Putamen (tissue), 1 donor: ENCODE measurements at regions not wholly inside any gene's neighbourhood (a gene's known extent, or its start where the extent isn't known, plus 50 kb on each side); places are given as distances from the start of the nearest gene placed in this dataset.

Experiments
- DNase-seq: peaks from one replicate; pipeline ENCODE4 v3.0.0-alpha.2; 2016; ENCODE audit warnings: low spot score

DNA sequence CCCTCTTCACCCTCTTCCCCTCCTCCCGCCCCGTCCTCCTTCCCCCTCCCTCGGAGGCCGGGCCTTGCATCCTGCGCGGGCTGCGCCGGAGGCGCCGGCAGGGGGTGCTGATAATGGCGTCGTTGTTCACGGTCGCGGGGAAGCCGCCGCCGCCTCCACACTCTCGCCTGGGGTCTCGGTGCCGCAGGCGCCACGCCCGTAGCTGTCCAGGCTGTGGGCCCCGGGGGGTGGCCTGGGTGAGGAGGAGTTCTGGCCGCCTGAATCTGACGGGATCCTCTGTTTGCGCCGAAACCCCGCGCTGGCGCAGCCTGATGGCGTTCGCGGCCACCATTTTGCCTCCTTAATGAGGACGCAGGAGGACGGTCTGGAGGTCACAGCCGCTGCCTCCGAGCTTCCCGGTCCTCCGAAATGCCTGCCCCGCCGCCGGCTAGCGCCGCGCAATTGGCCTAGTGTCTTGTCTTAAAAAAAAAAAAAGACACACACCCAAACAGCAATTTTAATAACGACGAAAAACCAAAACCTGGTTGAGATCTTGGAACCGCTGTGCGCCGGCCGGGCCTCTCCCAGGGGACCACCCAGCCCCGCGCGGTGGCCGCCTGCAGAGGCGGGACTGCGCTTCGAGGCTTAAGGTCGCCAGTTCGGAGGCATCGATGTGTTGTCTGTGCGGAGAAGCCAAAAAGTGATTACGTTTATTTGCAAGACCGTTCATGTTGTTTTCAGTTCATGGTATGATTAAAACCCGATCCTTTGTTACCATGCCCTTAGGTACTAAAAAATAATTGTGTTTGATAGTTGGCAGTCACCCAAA lies 106.6 kb upstream of the HNRNPU start:
- DNase-seq, result peak; percentile 99

DNA sequence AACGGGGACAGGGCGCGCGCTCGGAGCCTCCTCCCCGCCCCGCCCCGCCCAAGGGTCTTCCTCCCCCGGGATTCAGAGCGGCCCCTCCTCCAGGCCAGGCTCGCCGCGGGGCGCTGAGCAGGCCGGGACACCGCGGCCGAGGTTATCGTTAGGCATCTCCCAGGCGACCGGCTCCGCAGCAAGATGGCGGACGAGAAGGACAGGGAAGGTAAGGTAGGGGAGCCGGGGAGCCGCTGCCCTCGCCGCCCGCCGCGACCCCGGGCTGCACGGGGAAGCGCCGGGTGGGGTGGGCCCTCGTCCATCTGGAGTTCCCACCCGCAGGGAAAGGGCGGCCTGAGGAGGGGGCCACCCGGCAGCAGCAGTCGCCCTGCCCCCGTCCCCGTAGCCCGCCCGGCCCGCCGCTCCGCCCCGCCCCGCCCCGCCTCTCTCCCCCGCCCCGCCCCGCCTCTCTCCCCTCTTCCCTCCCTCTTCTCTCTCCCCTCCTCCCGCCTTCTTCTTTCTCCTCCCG lies 105.9 kb upstream of the HNRNPU start:
- no peak for DNase-seq

DNA sequence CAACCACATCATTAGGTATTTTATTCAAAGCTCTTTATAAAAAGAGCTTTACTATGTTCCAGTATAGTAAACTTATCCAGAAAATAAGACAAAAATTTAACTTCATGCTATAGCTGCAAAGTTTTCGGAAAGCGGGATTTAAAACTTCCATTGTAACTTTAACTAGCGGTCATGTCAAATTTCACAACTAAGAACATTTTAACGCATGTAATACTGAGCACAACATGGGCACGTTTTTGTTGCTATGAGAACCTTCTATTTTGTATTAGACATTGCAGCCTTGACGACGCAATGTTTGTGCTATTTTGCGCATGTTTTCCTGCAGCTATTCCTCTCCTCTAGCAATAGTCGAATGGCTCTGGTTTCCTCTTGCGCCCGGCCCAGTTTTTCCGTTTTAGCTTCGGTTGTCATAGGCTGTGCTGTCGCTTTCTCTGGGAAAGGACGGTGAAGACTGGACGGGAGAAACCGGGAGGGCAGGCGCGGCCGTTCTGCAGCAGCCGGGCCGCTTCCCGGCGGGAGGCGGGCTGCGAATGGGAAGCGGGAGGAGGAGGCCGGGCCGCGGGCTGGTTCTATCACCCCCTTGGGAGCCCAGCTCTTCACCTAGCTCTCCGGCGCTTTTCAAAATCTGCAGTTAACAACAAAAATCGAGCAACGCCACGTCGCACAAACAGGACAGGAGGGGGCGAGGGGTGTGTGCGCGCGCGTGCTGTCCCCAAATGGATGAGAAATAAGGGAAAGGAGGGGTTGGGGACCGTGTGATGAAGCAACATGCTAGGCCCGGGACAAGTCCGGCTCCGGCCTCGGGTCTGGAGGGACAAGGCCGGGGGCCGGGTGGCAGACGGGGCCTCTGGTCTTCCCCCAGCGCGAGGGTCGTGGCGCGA lies 105.3 kb upstream of the HNRNPU start:
- peak; percentile 84 for DNase-seq

DNA sequence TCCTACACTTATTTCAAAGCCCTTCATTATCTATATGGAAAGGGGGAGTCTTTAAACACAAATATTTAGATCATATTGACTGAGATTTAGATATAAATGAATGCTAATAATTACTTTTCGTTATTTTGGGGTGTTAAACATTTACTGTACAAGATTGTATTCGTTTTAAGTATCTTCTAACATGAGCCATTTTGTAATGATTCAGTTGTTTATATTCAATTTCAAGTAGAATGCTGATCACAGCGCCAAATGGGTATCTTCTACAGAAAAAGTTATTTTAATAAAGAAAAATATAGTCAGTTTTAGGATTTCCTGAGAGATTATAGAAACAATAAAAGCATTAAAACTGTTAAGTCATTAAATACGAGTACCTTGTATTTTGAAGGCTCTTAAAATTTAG lies 104.5 kb upstream of the HNRNPU start:
- no peak for DNase-seq

DNA sequence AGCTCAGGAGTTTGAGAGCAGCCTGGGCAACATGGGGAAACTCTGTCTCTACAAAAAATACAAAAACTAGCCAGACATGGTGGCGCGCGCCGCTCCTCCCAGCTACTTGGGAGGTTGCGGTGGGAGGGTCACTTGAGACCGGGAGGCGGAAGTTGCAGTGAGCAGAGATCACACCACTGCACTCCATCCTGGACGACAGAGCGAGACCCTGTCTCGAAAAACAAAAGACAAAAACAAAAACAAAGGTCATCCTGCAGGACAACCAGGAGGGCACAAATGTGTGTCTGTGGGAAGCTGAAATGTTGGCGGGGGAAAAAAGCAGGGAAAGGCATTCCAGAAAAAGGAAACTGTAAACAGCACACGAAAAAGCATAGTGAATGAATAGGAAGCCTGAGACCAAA lies 104.1 kb upstream of the HNRNPU start:
- no peak for DNase-seq

DNA sequence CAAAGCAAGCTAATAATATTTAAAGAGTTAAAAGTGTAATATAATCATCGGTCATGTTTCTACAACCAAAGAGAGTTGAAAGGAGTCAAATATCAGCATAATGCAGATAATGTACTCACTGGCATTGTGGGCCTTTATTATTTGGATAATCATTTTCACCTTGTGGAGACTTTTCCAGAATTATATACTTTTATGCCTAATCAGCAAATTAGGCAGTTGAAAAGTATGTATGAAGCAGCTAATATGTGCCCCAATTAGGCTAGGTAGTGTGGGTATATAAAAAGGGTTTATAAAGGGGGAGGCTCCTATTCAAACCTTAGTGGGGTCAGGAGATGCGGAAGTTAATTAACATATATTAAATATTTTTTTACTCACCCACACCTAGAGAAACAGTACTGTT lies 102.8 kb upstream of the HNRNPU start:
- no peak for DNase-seq

DNA sequence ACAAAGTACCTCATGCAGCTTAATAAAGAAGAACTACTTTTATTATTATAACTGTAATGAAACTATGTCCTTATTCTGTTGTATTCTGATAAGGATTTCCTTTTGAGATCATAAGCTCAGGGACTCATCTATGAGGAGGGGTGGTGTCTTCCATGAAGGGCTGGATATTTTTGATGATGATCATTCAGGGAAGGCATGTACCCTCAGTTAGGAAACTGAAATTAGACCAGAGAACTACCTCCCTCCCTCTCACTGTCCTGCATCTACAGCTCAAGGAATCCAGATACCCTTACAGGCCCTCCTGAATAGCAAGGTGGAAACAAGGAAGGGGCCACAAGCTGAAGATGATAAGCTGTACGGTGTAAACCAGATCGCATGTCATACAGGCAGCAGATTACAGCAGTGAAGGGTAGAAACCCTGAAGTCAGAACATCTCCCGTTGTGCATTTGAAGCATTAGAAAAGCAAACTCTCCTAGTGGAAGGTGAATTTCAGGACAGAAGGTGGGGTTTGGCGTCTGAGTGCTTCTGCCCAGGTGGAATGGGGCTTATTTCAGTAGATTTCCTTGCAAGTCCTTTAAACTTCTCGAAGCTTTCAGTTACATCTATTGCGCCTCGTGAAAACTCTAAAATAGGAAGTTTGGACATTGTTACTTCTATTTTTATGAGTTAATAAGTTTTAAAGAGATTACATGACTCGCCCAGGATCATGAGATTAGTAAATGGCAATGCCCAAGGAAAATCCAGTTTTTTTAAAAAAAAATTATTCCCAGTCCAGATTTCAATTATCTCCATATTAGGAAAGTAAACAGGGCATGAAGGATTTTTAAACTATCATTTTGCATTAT lies 101.1 kb upstream of the HNRNPU start:
- DNase-seq, result no peak

DNA sequence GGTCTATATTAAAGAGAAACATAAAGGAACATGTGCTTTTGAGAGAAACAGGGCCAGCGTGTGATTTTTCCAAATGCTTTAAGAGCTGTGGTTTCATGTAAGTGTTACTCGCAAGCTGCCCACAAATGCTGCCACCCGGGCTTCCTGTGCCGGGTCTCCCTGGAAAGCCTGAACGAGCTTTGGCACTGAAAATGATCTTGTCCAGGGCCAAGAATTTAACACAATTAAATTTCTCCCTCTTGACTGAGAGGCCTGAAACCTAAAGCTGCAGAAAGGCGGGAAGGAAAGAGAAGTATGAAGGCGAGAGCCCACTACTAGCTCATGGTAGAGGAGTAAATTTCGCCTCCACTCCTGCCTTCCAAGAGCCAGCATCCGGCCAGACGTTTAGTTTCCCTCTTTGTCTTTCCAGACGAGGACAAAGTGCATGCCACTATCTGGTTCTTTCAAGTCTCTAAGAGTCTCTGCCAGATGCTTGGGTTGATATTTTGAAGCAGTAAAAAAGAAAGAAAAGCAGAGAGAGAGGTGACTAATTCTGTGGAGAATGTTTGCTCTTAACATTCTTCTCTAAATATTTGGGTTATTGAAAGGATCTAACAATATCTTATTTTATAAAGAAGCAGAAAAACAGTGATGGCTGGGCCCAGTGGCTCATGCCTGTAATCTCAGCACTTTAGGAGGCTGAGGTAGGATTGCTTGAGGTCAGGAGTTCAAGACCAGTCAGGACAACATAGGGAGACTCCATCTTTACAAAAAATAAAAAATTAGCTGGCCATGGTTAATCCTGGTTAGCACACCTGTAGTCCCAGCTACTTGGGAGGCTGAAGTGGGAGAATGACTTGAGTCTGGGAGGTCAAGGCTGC lies 100.0 kb upstream of the HNRNPU start:
- DNase-seq, result no peak

DNA sequence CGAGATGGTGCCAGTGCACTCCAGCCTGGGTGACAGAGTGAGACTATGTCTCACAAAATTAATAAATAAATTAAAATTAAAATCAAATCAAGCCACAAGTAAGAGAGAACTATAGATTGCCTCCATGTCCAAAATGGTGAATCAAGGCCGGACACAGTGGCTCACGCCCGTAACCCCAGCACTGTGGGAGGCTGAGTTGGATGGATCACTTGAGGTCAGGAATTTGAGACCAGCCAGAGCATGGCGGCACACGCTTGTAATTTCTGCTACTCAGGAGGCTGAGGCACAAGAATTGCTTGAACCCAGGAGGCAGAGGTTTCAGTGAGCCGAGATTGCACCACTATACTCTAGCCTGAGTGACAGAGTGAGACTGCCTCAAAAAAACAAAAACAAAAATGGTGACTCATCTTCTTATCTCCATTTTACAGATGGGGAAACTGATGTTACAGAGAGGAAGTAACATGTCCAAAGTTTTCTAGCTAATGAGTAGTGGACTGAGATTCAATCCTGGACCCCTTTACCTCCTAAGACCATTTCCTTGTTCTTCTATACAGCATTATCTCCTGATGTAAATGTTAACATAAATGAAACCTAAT lies 99.0 kb upstream of the HNRNPU start:
- no peak for DNase-seq

DNA sequence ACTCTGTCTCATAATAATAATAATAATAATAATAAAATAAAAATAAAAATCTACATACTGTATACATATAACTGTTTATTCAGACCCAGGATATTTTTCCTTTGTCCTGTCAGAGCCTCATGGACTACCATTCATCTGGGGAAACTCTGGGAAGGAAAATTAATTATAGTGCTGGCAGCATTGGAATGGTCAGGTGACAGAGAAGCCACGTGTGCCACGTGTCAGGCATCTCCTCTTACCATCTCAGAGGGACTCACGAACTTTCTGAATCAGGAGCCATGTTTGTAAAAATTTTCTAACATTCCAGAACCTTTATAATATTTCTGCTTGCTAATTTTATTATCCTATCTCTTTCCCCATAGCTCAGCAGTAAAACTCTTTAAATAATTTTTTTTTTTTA lies 97.8 kb upstream of the HNRNPU start:
- no peak for DNase-seq

DNA sequence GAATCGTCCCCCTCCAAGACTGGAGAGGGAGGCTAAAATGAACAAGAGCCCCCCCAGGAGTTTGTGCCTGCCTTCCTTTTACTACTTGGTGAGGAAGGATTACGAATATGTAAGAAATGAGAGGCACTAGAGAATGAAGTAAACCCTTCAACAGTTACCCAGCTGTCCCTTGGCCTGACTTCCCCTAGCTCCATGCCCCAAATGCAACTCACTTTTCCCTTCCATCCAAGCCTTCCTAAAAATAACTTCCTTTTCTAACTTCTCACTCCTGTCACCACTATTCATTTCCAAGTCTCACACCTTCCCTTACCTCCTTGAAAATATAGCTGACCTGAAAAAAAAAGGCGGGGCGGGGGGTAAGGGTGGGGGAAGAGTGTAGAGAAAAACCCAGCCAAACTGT lies 96.6 kb upstream of the HNRNPU start:
- no peak for DNase-seq

DNA sequence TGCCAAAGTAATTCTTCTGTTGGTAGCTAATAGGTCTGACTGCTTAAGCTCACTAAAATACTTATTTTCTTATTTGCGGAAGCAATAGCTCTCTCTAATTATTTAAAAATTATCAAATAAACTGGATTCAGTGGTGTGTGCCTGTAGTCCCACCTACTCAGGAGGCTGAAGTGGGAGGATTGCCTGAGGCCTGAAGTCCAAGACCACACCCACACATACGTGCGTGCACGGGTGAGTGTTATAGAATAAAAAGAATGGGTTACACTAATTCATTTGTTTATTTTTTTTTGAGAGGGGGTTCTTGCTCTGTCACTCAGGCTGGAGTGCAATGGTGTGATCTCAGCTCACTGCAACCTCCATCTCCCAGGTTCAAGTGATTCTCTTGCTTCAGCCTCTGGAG lies 94.2 kb upstream of the HNRNPU start:
- DNase-seq, result no peak

DNA sequence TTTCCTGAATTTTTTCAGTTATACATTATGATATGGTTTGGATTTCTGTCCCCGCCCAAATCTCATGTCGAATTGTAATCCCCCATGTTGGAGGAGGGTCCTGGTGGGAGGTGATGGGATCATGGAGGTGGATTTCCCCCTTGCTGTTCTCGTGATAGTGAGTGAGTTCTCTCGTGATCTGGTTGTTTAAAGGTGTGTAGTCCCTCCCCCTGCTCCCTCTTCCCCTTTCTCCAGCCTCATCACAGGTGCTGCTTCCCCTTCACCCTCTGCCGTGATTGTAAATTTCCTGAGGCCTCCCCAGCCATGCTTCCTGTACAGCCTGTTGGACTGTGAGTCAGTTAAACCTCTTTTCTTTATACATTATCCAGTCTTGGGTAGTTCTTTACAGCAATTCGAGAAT lies 93.2 kb upstream of the HNRNPU start:
- no peak for DNase-seq

DNA sequence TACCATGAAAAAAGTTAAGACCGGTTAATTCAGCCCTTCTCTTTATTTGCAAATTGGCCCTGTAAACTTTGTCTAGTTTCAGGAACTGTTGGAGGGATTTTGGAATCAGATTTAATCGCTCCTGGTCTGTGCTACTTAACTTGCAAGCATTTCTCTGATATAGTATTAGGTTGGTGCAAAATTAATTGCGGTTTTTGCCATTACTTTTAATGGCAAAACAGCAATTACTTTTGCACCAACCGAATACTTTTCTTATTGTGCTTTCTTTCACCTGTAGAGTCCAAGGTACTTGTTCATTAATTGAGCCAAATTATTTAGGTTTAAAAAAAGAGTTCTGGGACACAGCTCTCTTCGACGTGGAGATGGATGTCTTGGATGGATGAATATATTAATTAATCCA lies 92.8 kb upstream of the HNRNPU start:
- no peak for DNase-seq

DNA sequence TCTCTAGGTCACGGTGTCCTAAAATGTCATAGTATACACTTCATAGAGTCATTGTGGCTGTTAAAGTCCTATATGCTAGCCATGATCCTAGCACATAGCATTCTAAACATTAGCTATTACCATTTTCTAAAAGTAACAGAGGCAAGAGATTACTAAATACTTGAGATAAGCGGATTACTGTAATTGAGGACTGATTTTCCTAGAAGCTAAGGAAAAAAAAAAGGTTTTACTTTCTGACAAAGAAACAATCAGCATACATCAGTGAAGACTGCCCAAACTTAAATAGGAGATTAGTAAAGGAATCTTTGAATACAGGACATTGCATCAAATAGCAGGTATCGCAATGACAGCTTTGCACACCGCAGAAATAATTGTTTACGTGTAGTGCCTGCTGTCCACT lies 91.3 kb upstream of the HNRNPU start:
- no peak for DNase-seq

DNA sequence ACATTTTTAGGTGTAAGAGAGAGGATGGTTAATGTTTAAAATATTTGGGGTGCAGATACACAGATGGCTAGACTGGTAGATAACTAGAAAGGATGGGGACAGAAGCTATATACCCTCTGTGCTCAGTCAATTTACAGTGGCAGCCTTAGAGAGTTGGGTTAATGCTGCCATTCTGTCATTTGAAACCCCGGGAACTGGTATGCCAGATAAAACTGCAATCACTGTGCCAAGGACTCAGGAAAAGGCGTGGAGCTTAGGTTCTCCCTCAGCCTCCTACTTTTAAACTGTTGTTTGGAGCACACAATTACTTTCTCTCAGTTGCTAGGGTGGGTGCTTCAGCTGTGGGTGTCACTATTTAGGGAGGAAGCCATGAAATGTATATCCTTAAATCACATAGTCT lies 90.0 kb upstream of the HNRNPU start:
- DNase-seq, result no peak

DNA sequence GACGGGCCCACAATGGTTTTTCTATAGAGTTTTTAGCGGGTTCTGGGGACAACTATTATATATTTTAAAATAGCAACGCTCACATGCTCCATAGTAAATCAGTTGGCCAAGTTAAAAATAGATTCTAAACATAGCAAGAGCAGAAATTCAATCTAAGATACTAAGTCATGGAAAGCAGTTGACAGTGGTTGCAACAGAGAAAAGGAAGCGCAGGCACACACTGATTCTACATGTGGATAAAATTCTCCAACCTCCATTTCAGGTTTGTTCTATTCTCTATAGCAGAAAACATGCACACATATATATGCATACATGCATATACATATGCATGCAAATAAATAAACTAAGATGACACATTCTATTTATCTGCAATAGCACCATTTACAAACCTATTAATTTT lies 89.6 kb upstream of the HNRNPU start:
- DNase-seq, result no peak

DNA sequence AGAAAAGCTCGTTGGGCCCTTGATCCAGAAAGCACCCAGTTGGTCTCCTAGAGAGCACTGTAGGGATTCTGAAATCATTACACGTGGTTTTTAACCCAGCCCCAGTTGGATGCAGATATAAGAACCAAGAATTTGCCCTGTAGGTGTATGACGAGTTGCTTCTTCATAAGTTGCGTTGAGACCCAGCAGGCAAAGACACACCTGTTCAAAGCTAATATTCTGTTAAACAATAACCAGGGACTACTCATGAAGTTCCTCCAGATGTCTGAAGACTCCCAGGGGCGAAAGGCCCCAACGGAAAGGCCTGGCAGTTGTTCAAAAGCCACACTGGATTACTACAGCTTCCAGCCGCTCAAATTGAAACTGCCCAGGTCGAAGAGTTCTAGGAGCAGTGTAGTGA lies 88.6 kb upstream of the HNRNPU start:
- no peak for DNase-seq

DNA sequence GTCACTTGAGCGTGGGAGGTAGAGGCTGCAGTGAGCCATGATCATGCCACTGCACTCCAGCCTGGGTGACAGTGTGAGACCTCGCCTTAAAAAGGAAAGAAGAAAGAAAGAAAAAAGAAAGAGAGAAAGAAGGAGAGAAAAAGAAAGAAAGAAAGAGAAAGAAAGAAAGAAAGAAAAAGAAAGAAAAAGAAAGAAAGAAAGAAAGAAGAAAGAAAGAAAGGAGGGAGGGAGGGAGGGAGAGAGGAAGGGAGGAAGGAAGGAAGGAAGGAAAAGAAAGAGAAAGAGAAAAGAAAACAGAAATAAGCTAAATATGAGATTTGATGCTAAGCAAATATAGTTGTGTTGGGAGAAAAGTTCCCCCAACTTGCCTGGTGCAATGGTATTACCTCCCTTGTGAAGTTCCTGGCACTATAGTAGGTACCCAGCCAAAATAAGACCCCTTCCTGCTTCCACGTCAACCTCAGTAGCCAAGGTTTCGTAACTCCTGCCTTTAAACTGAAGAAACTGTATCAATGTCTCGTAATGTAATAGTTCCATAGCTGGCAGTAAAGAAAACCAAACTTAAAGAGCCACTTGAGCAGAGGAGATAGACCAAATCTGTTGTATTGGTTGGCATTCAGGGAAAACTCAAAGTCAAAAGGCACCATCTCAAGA lies 88.1 kb upstream of the HNRNPU start:
- no peak for DNase-seq

DNA sequence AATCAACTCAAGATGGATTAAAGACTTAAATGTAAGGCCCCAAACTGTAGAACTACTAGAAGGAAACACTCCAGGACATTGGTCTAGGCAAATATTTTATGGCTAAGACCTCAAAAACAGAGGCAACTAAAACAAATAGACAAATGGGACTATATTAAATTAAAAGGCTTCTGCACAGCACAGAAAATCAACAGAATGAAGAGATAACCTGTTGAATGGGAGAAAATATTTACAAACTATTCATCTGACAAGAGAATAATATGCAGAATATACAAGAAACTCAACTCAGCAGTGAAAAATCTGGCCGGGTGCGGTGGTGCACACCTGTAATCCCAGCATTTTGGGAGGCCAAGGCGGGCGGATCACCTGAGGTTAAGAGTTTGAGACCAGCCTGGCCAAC lies 84.1 kb upstream of the HNRNPU start:
- no peak for DNase-seq
